ENCODE measurements at regions not wholly inside any gene's neighbourhood (a gene's known extent, or its start where the extent isn't known, plus 50 kb on each side); places are given as distances from the start of the nearest gene placed in this dataset.

GRCh38 chr13:80605011-80605410 is 264.1 kb upstream of the SPRY2 start:
- TF ChIP-seq, protein P1, sequence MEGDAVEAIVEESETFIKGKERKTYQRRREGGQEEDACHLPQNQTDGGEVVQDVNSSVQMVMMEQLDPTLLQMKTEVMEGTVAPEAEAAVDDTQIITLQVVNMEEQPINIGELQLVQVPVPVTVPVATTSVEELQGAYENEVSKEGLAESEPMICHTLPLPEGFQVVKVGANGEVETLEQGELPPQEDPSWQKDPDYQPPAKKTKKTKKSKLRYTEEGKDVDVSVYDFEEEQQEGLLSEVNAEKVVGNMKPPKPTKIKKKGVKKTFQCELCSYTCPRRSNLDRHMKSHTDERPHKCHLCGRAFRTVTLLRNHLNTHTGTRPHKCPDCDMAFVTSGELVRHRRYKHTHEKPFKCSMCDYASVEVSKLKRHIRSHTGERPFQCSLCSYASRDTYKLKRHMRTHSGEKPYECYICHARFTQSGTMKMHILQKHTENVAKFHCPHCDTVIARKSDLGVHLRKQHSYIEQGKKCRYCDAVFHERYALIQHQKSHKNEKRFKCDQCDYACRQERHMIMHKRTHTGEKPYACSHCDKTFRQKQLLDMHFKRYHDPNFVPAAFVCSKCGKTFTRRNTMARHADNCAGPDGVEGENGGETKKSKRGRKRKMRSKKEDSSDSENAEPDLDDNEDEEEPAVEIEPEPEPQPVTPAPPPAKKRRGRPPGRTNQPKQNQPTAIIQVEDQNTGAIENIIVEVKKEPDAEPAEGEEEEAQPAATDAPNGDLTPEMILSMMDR (IDR thresholded peaks at IDR 0.05; ENCODE audit: poor library complexity): no peak
- TF ChIP-seq EZH2 (IDR thresholded peaks at IDR 0.05; ENCODE audit: borderline replicate concordance): no peak

Data from hepatocyte (in vitro differentiated cells).